IMR-90 (cell line): ENCODE measurements at regions not wholly inside any gene's neighbourhood (a gene's known extent, or its start where the extent isn't known, plus 50 kb on each side); places are given as distances from the start of the nearest gene placed in this dataset.

Experiments used
- ATAC-seq: fragments of 200-7000 bp; cut with Tn5 transposase; 2 replicates; pipeline ENCODE4 v1.9.1; 2020; ENCODE audit warnings: low read depth, mild to moderate bottlenecking, moderate library complexity
- BruUV-seq: library from RNA; stranded (reverse); fragments of 400-500 nt; replicated peaks from 2 replicates; lab custom pipeline; 2021; lab: Mats Ljungman, UMichigan
- CTCF ChIA-PET: fragments of 300-600 bp; formaldehyde crosslinking; extraction: SDS; loops from one replicate; lab custom pipeline; 2021; ENCODE audit warnings: antibody characterized with exemption; lab: Yijun Ruan, JAX
- POLR2A ChIA-PET: fragments of 300-600 bp; sonication (Branson Sonifier 250); formaldehyde crosslinking; loops from one replicate; lab custom pipeline; 2022; ENCODE audit warnings: antibody characterized with exemption; ENCODE audit not compliant: unreplicated experiment; lab: Charles Lee
- DNase-seq: peaks from one replicate; pipeline ENCODE4 v3.0.0; 2013
- H2AFZ ChIP-seq: replicated peaks from 2 replicates; pipeline ENCODE3; 2013; ENCODE audit warnings: low read length, mild to moderate bottlenecking; ENCODE audit not compliant: poor library complexity
- H2AK5ac ChIP-seq: 2 replicates; pipeline ENCODE4 v1.6.1; 2013; ENCODE audit warnings: low read depth, low read length, inconsistent platforms
- H2AK9ac ChIP-seq: replicated peaks from 2 replicates; pipeline ENCODE3; 2013; ENCODE audit warnings: mild to moderate bottlenecking, low read depth, low read length, moderate library complexity; ENCODE audit not compliant: poor library complexity
- H2BK120ac ChIP-seq: 2 replicates; pipeline ENCODE4 v1.6.1; 2013; ENCODE audit warnings: low read depth, low read length, inconsistent platforms
- H2BK15ac ChIP-seq: 3 replicates; pipeline ENCODE4 v1.6.1; 2013; ENCODE audit warnings: low read depth, low read length, inconsistent platforms
- H2BK20ac ChIP-seq: 2 replicates; pipeline ENCODE4 v1.6.1; 2013; ENCODE audit warnings: low read depth, mild to moderate bottlenecking, inconsistent platforms, low read length, moderate library complexity
- H2BK5ac ChIP-seq: 2 replicates; pipeline ENCODE4 v1.6.1; 2013; ENCODE audit warnings: mild to moderate bottlenecking, low read depth, low read length, inconsistent platforms; ENCODE audit not compliant: poor library complexity, severe bottlenecking
- H3K14ac ChIP-seq: replicated peaks from 2 replicates; pipeline ENCODE4 v1.6.1; 2013; ENCODE audit warnings: low read depth, low read length, inconsistent platforms
- H3K18ac ChIP-seq: 2 replicates; pipeline ENCODE4 v1.6.1; 2013; ENCODE audit warnings: low read depth, low read length, control low read depth
- H3K23ac ChIP-seq: 2 replicates; pipeline ENCODE4 v1.6.1; 2013; ENCODE audit warnings: low read depth, low read length, inconsistent platforms
- H3K27ac ChIP-seq: 2 replicates; pipeline ENCODE4 v1.5.1; 2013; ENCODE audit warnings: mild to moderate bottlenecking, control low read depth, low read length; ENCODE audit not compliant: insufficient read depth
- H3K27me3 ChIP-seq: 2 replicates; pipeline ENCODE4 v1.6.1; 2013; ENCODE audit warnings: low read length; ENCODE audit not compliant: control insufficient read depth, insufficient read depth
- H3K36me3 ChIP-seq: 2 replicates; pipeline ENCODE4 v1.6.1; 2013; ENCODE audit warnings: low read length, mixed read lengths; ENCODE audit not compliant: control insufficient read depth, insufficient read depth
- H3K4ac ChIP-seq: 2 replicates; pipeline ENCODE4 v1.6.1; 2013; ENCODE audit warnings: low read depth, low read length, inconsistent platforms
- H3K4me1 ChIP-seq: 2 replicates; pipeline ENCODE4 v1.6.1; 2013; ENCODE audit warnings: low read length, mixed read lengths; ENCODE audit not compliant: control insufficient read depth, insufficient read depth
- H3K4me2 ChIP-seq: 2 replicates; pipeline ENCODE4 v1.6.1; 2013; ENCODE audit warnings: low read depth, mild to moderate bottlenecking, control low read depth, low read length, moderate library complexity
- H3K4me3 ChIP-seq: 2 replicates; pipeline ENCODE4 v1.5.1; 2013; ENCODE audit warnings: low read depth, mild to moderate bottlenecking, control low read depth, low read length, moderate library complexity; ENCODE audit not compliant: insufficient read depth
- H3K56ac ChIP-seq: 2 replicates; pipeline ENCODE4 v1.6.1; 2013; ENCODE audit warnings: low read length, inconsistent platforms; ENCODE audit not compliant: insufficient read depth; ENCODE audit errors: extremely low read depth
- H3K79me1 ChIP-seq, 2 experiments: 2 replicates each; pipeline ENCODE4 v1.6.1; 2013; ENCODE audit warnings: low read length in 2 of 2, inconsistent platforms in 1 of 2, low read depth in 1 of 2
- H3K9ac ChIP-seq: 2 replicates; pipeline ENCODE4 v1.6.1; 2013; ENCODE audit warnings: low read depth, low read length, control low read depth
- H3K9me1 ChIP-seq: 2 replicates; pipeline ENCODE4 v1.6.1; 2013; ENCODE audit warnings: low read length, inconsistent platforms; ENCODE audit not compliant: insufficient read depth
- H3K9me3 ChIP-seq: 2 replicates; pipeline ENCODE4 v1.6.1; 2013; ENCODE audit warnings: low read length; ENCODE audit not compliant: control insufficient read depth, insufficient read depth
- H4K20me1 ChIP-seq: 2 replicates; pipeline ENCODE4 v1.6.1; 2013; ENCODE audit warnings: low read length, inconsistent platforms; ENCODE audit not compliant: insufficient read depth
- H4K5ac ChIP-seq: 2 replicates; pipeline ENCODE4 v1.6.1; 2013; ENCODE audit warnings: mild to moderate bottlenecking, low read depth, low read length, control low read depth
- H4K8ac ChIP-seq, 2 experiments: 2 replicates each; pipeline ENCODE4 v1.6.1; 2013; ENCODE audit warnings: low read depth in 2 of 2, low read length in 2 of 2, control low read depth in 1 of 2, inconsistent platforms in 1 of 2
- H4K91ac ChIP-seq: 2 replicates; pipeline ENCODE4 v1.6.1; 2013; ENCODE audit warnings: low read depth, low read length, inconsistent platforms; ENCODE audit not compliant: insufficient read depth
- BHLHE40 ChIP-seq: fragments of 150-350 bp; IDR thresholded peaks from 2 replicates; pipeline ENCODE4 v1.6.1; 2016; ENCODE audit warnings: mild to moderate bottlenecking, low read depth, low read length
- MAZ ChIP-seq: IDR thresholded peaks from 2 replicates; pipeline ENCODE4 v1.6.1; 2012; ENCODE audit warnings: low read depth, mild to moderate bottlenecking, low read length, improper control_type of control experiment, moderate library complexity, borderline replicate concordance
- MXI1 ChIP-seq: IDR thresholded peaks from 2 replicates; pipeline ENCODE4 v1.6.1; 2012; ENCODE audit warnings: low read depth, mild to moderate bottlenecking, low read length, moderate library complexity, borderline replicate concordance
- NFE2L2 ChIP-seq: fragments of 150-350 bp; IDR thresholded peaks from 2 replicates; pipeline ENCODE4 v1.6.1; 2016; ENCODE audit warnings: low read depth, mild to moderate bottlenecking, low read length
- POLR2A ChIP-seq: IDR thresholded peaks from 2 replicates; pipeline ENCODE4 v1.6.1; 2012; ENCODE audit warnings: mild to moderate bottlenecking, low read depth, low read length
- RAD21 ChIP-seq: IDR thresholded peaks from 2 replicates; pipeline ENCODE4 v1.6.1; 2012; ENCODE audit warnings: low read length, improper control_type of control experiment
- RCOR1 ChIP-seq: IDR thresholded peaks from 2 replicates; pipeline ENCODE4 v1.6.1; 2012; ENCODE audit warnings: mild to moderate bottlenecking, low read length, improper control_type of control experiment; ENCODE audit not compliant: insufficient replicate concordance
- USF2 ChIP-seq: fragments of 150-350 bp; IDR thresholded peaks from 2 replicates; pipeline ENCODE4 v1.6.1; 2017; ENCODE audit warnings: mild to moderate bottlenecking, antibody characterized with exemption, low read length, low read depth
- WGBS, 2 experiments: methylation state at CpG; one replicate each; pipeline versions ENCODE4 v1.1.5 to v1.1.7; 2013; ENCODE audit warnings: missing lambda C conversion rate in 2 of 2; ENCODE audit not compliant: insufficient read length in 1 of 2; ENCODE audit errors: extremely low coverage in 2 of 2; 5-methylcytosine and 5-hydroxymethylcytosine counted together
- dilution Hi-C: fragments of 300-500 bp; cut with HindIII; formaldehyde crosslinking; loops from one replicate; pipeline ENCODE4 v1.14.3; 2018; ENCODE audit warnings: low sequenced_read_pairs; ENCODE audit not compliant: unreplicated experiment
- in situ Hi-C: fragments of 300-500 bp; cut with MboI; formaldehyde crosslinking; loops from 3 replicates; pipeline ENCODE4 v1.14.3; 2019; ENCODE audit warnings: low sequenced_read_pairs, inconsistent platforms, mixed read lengths
- intact Hi-C: fragments of 100-400 bp; cut with micrococcal nuclease; formaldehyde crosslinking; loops from 2 replicates; pipeline ENCODE4 v1.10.0; 2022

- H2BK20ac ChIP-seq, result no peak overlapping the region
- dilution Hi-C loops (no loop called here), in situ Hi-C loops (no loop called here), intact Hi-C loops (no loop called here)
- peaks cover 26% of the 10 kb centered on the region for H4K20me1 ChIP-seq
- TF ChIP-seq MXI1 (0 out of 2 replicates have a peak, but pooled peaks have one; percentile 35), MAZ (0 out of 2 replicates have a peak, but pooled peaks have one; percentile 43), RAD21 (no peak), RCOR1 (no peak), USF2 (0 out of 2 replicates have a peak, but pooled peaks have one; percentile 2), NFE2L2 (no peak), POLR2A (peak; percentile 84), BHLHE40 (no peak; the same call in 1 of the 2 replicates)
- peak overlapping the region; percentile 86 for H3K4me2 ChIP-seq
- H2BK15ac ChIP-seq, result no peak overlapping the region
- H3K27me3 ChIP-seq, result no peaks in the 10 kb centered on the region
- H3K4me3 ChIP-seq, result peak overlapping the region; percentile 83
- no peak overlapping the region for H2AK5ac ChIP-seq
- peak overlapping the region; percentile 25; the same call in 1 of the 2 replicates for H3K18ac ChIP-seq
- peak overlapping the region; percentile 57 for H3K4ac ChIP-seq
- peak overlapping the region; percentile 71 for H2BK5ac ChIP-seq
- H2BK120ac ChIP-seq, result no peak overlapping the region
- H3K27ac ChIP-seq, result peak overlapping the region; percentile 77
- H2AK9ac ChIP-seq, result peak overlapping the region; percentile 71
- H4K91ac ChIP-seq, result no peak overlapping the region; the same call in 1 of the 2 replicates
- H3K56ac ChIP-seq, result 0 out of 2 replicates have a peak overlapping the region, but pooled peaks have one; percentile 50
- DNase-seq, result peak; percentile 89
- ChIA-PET CTCF (no interaction called here), POLR2A (no interaction called here)
- H3K4me1 ChIP-seq, result peaks cover 8% of the 10 kb centered on the region
- 0% methylated on average over 16 of the region's 75 CpGs; no CpG with 5 or more reads in 1 of the 2 experiments for WGBS, 2 experiments
- H4K5ac ChIP-seq, result peak overlapping the region; percentile 41; the same call in 1 of the 2 replicates
- no peak overlapping the region for H3K23ac ChIP-seq
- peak overlapping the region in 1 of 2 experiments; percentile 47; a peak in 1 of 4 replicates for H4K8ac ChIP-seq
- no peaks in the 10 kb centered on the region for H3K9me3 ChIP-seq
- peak; percentile 94 for ATAC-seq
- peaks cover 5% of the 10 kb centered on the region for H3K36me3 ChIP-seq
- peak overlapping the region; percentile 84 for H2AFZ ChIP-seq
- H3K9ac ChIP-seq, result peak overlapping the region; percentile 79
- H3K79me1 ChIP-seq, result peaks cover 21 to 33% of the 10 kb centered on the region in 2 experiments
- TSS peak; percentile 57 for BruUV-seq
- peak overlapping the region; percentile 75; the same call in 1 of the 2 replicates for H3K14ac ChIP-seq
- H3K9me1 ChIP-seq, result peaks cover 14% of the 10 kb centered on the region; the same call in 1 of the 2 replicates
These were observed 141.0 kb upstream of the KCNJ18 start for GRCh38 chr17:21551081-21551881.
